H9 (cell line): ENCODE measurements at regions not wholly inside any gene's neighbourhood (a gene's known extent, or its start where the extent isn't known, plus 50 kb on each side); places are given as distances from the start of the nearest gene placed in this dataset.

Experiments
- DNase-seq: peaks from one replicate; pipeline ENCODE4 v3.0.0-alpha.2; 2017
- H2AFZ ChIP-seq: one replicate; pipeline ENCODE4 v1.6.1; 2013; ENCODE audit warnings: mild to moderate bottlenecking, low read length, control low read depth, moderate library complexity
- H2AK5ac ChIP-seq: 2 replicates; pipeline ENCODE4 v1.6.1; 2013; ENCODE audit warnings: low read length, control low read depth, mixed read lengths; ENCODE audit not compliant: insufficient read length
- H2BK120ac ChIP-seq: one replicate; pipeline ENCODE4 v1.6.1; 2013; ENCODE audit warnings: low read depth, mild to moderate bottlenecking, low read length, control low read depth, inconsistent platforms; ENCODE audit not compliant: poor library complexity, severe bottlenecking
- H2BK12ac ChIP-seq: 2 replicates; pipeline ENCODE4 v1.6.1; 2013; ENCODE audit warnings: low read length, control low read depth, mixed read lengths, low read depth; ENCODE audit not compliant: insufficient read length
- H2BK15ac ChIP-seq: 2 replicates; pipeline ENCODE4 v1.6.1; 2013; ENCODE audit warnings: low read depth, low read length, control low read depth
- H2BK20ac ChIP-seq: one replicate; pipeline ENCODE4 v1.6.1; 2013; ENCODE audit warnings: low read depth, mild to moderate bottlenecking, low read length, control low read depth, inconsistent platforms; ENCODE audit not compliant: poor library complexity, severe bottlenecking
- H2BK5ac ChIP-seq: 2 replicates; pipeline ENCODE4 v1.6.1; 2013; ENCODE audit warnings: low read length, control low read depth, mixed read lengths; ENCODE audit not compliant: insufficient read length
- H3K14ac ChIP-seq: 2 replicates; pipeline ENCODE4 v1.6.1; 2013; ENCODE audit warnings: low read length, control low read depth; ENCODE audit not compliant: insufficient read depth
- H3K18ac ChIP-seq: 2 replicates; pipeline ENCODE4 v1.6.1; 2013; ENCODE audit warnings: low read depth, mild to moderate bottlenecking, mixed read lengths, low read length, control low read depth; ENCODE audit not compliant: insufficient read length
- H3K23ac ChIP-seq: 2 replicates; pipeline ENCODE4 v1.6.1; 2013; ENCODE audit warnings: low read length, control low read depth, mixed read lengths, low read depth; ENCODE audit not compliant: insufficient read length
- H3K23me2 ChIP-seq: 2 replicates; pipeline ENCODE4 v1.6.1; 2013; ENCODE audit warnings: low read depth, mild to moderate bottlenecking, mixed read lengths, low read length, control low read depth; ENCODE audit not compliant: insufficient read length, poor library complexity, severe bottlenecking
- H3K27ac ChIP-seq: 2 replicates; pipeline ENCODE4 v1.5.1; 2013; ENCODE audit warnings: low read length, control low read depth, mixed read lengths, low read depth; ENCODE audit not compliant: insufficient read length
- H3K27me3 ChIP-seq: 2 replicates; pipeline ENCODE4 v1.6.1; 2013; ENCODE audit warnings: low read length, control low read depth, inconsistent platforms; ENCODE audit not compliant: insufficient read depth
- H3K4ac ChIP-seq: 2 replicates; pipeline ENCODE4 v1.6.1; 2013; ENCODE audit warnings: low read depth, mild to moderate bottlenecking, control low read depth, inconsistent platforms, low read length, moderate library complexity
- H3K4me1 ChIP-seq: 2 replicates; pipeline ENCODE4 v1.6.1; 2013; ENCODE audit warnings: low read length, control low read depth, inconsistent platforms; ENCODE audit not compliant: insufficient read depth
- H3K4me2 ChIP-seq: 2 replicates; pipeline ENCODE4 v1.6.1; 2013; ENCODE audit warnings: low read length, control low read depth, mixed read lengths; ENCODE audit not compliant: insufficient read length, insufficient read depth
- H3K56ac ChIP-seq: 2 replicates; pipeline ENCODE4 v1.6.1; 2013; ENCODE audit warnings: low read depth, mild to moderate bottlenecking, mixed read lengths, low read length, control low read depth; ENCODE audit not compliant: insufficient read length
- H3K79me1 ChIP-seq: 2 replicates; pipeline ENCODE4 v1.6.1; 2013; ENCODE audit warnings: low read depth, mild to moderate bottlenecking, moderate library complexity, low read length, control low read depth, inconsistent platforms; ENCODE audit not compliant: insufficient read depth, poor library complexity, severe bottlenecking
- H3K79me2 ChIP-seq: 2 replicates; pipeline ENCODE4 v1.6.1; 2013; ENCODE audit warnings: low read length, control low read depth, inconsistent platforms; ENCODE audit not compliant: insufficient read depth
- H3K9ac ChIP-seq: 2 replicates; pipeline ENCODE4 v1.6.1; 2013; ENCODE audit warnings: low read length, control low read depth, mixed read lengths; ENCODE audit not compliant: insufficient read length; ENCODE audit errors: extremely low read depth
- H3K9me3 ChIP-seq: one replicate; pipeline ENCODE4 v1.6.1; 2013; ENCODE audit warnings: low read depth, low read length, inconsistent platforms; ENCODE audit not compliant: control insufficient read depth
- H3T11ph ChIP-seq: one replicate; pipeline ENCODE4 v1.6.1; 2013; ENCODE audit warnings: mild to moderate bottlenecking, low read length, control low read depth, inconsistent platforms
- H4K20me1 ChIP-seq: one replicate; pipeline ENCODE4 v1.6.1; 2013; ENCODE audit not compliant: control insufficient read depth, insufficient read length, insufficient read depth
- H4K5ac ChIP-seq: 2 replicates; pipeline ENCODE4 v1.6.1; 2013; ENCODE audit warnings: low read depth, mild to moderate bottlenecking, mixed read lengths, low read length, control low read depth; ENCODE audit not compliant: insufficient read length
- H4K8ac ChIP-seq: replicated peaks from 2 replicates; pipeline ENCODE4 v1.6.1; 2013; ENCODE audit warnings: low read length, control low read depth, mixed read lengths, low read depth; ENCODE audit not compliant: insufficient read length
- H4K91ac ChIP-seq: 2 replicates; pipeline ENCODE4 v1.6.1; 2013; ENCODE audit warnings: low read depth, mild to moderate bottlenecking, moderate library complexity, mixed read lengths, low read length, control low read depth; ENCODE audit not compliant: insufficient read length
- H3K27ac Mint-ChIP-seq, 3 experiments: 2 replicates in 2 of 3; 3 replicates in 1 of 3; pipeline ENCODE4 v1.8.0; 2020 to 2021; ENCODE audit warnings: mixed read lengths in 3 of 3, mild to moderate bottlenecking in 1 of 3, moderate library complexity in 1 of 3
- H3K27me3 Mint-ChIP-seq: 2 replicates; pipeline ENCODE4 v1.8.0; 2021; ENCODE audit warnings: low read depth, mild to moderate bottlenecking, moderate library complexity, mixed read lengths
- H3K36me3 Mint-ChIP-seq, 3 experiments: 2 replicates in 2 of 3; 3 replicates in 1 of 3; pipeline ENCODE4 v1.8.0; 2020 to 2021; ENCODE audit warnings: low read depth in 3 of 3, mixed read lengths in 3 of 3; ENCODE audit not compliant: insufficient read depth in 1 of 3
- H3K4me1 Mint-ChIP-seq, 2 experiments: 2 replicates each; pipeline ENCODE4 v1.8.0; 2020; ENCODE audit warnings: mixed read lengths in 2 of 2
- H3K4me3 Mint-ChIP-seq, 2 experiments: 2 replicates in 1 of 2; 3 replicates in 1 of 2; pipeline ENCODE4 v1.8.0; 2020 to 2021; ENCODE audit warnings: mild to moderate bottlenecking in 2 of 2, mixed read lengths in 2 of 2, moderate library complexity in 1 of 2
- H3K9me3 Mint-ChIP-seq, 2 experiments: 2 replicates in 1 of 2; 3 replicates in 1 of 2; pipeline ENCODE4 v1.8.0; 2020; ENCODE audit warnings: mild to moderate bottlenecking in 2 of 2, mixed read lengths in 2 of 2, moderate library complexity in 1 of 2
- WGBS: extraction: QIAGEN DNeasy Blood & Tissue Kit; methylation state at CpG from one replicate; pipeline ENCODE4 v1.1.7; 2013; ENCODE audit warnings: missing lambda C conversion rate, low lambda C conversion rate, mixed read lengths; ENCODE audit not compliant: insufficient read length; ENCODE audit errors: extremely low coverage; 5-methylcytosine and 5-hydroxymethylcytosine counted together
- TF ChIP-seq, protein P1 (sequence below): fragments of 200-600 bp; sonication (generic); conservative IDR thresholded peaks from 3 replicates; pipeline ENCODE4 v1.8.0; 2021; ENCODE audit warnings: antibody characterized with exemption, mild to moderate bottlenecking

DNA sequence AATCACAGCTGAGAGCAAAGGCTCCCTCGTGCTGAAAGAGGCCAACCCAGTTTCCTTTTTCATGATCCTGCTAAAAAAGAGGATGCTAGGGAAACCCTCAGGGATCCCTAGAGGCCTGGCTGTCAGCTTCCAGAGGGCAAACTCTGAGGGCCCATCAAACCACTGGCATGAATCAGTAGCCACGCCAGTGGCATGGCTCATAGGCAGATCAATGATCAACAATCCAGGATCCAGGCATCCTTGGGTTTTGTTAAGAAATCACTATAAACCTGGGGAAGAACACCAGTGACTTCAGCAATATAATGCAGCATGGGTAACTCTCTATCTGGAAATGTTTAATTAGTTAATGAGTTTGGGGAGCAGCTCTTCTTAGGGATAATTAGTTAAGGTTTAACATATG, 286.5 kb downstream of the C1D start:
- no peak overlapping the region for H3K4me3 Mint-ChIP-seq

More for the DNA sequence above, 286.5 kb downstream of the C1D start:
- Histone ChIP-seq H3K4me1 (no peaks in the 10 kb centered on the region), H3K56ac (no peak overlapping the region), H3K27me3 (no peaks in the 10 kb centered on the region), H3K18ac (no peak overlapping the region), H2BK20ac (no peak overlapping the region), H2AK5ac (no peak overlapping the region), H3K27ac (no peak overlapping the region), H3K79me2 (no peaks in the 10 kb centered on the region), H2AFZ (no peak overlapping the region), H3K23me2 (no peaks in the 10 kb centered on the region), H3K9me3 (no peaks in the 10 kb centered on the region), H4K5ac (no peak overlapping the region), H3K23ac (no peak overlapping the region), H3T11ph (no peak overlapping the region), H3K4me2 (no peak overlapping the region), H4K91ac (no peak overlapping the region), H2BK120ac (no peak overlapping the region), H2BK12ac (no peak overlapping the region), H2BK5ac (no peak overlapping the region), H3K14ac (no peak overlapping the region; the same call in 1 of the 2 replicates), H3K4ac (no peak overlapping the region), H3K79me1 (no peaks in the 10 kb centered on the region), H4K8ac (no peak overlapping the region), H3K9ac (no peak overlapping the region), H4K20me1 (no peaks in the 10 kb centered on the region), H2BK15ac (no peak overlapping the region)
- no peak overlapping the region for H3K27ac Mint-ChIP-seq
- TF ChIP-seq, protein P1, sequence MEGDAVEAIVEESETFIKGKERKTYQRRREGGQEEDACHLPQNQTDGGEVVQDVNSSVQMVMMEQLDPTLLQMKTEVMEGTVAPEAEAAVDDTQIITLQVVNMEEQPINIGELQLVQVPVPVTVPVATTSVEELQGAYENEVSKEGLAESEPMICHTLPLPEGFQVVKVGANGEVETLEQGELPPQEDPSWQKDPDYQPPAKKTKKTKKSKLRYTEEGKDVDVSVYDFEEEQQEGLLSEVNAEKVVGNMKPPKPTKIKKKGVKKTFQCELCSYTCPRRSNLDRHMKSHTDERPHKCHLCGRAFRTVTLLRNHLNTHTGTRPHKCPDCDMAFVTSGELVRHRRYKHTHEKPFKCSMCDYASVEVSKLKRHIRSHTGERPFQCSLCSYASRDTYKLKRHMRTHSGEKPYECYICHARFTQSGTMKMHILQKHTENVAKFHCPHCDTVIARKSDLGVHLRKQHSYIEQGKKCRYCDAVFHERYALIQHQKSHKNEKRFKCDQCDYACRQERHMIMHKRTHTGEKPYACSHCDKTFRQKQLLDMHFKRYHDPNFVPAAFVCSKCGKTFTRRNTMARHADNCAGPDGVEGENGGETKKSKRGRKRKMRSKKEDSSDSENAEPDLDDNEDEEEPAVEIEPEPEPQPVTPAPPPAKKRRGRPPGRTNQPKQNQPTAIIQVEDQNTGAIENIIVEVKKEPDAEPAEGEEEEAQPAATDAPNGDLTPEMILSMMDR: no peak
- H3K27me3 Mint-ChIP-seq: no peaks in the 10 kb centered on the region
- no peaks in the 10 kb centered on the region for H3K36me3 Mint-ChIP-seq
- DNase-seq: no peak
- no CpG with 5 or more reads among the region's 2 CpGs for WGBS
- no peaks in the 10 kb centered on the region for H3K9me3 Mint-ChIP-seq
- no peaks in the 10 kb centered on the region for H3K4me1 Mint-ChIP-seq
